Hindlimb muscle (tissue), 1 donor: ENCODE measurements at regions not wholly inside any gene's neighbourhood (a gene's known extent, or its start where the extent isn't known, plus 50 kb on each side); places are given as distances from the start of the nearest gene placed in this dataset.

ENCODE experiments used
- DNase-seq: peaks from one replicate; pipeline ENCODE4 v3.0.0-alpha.2; 2013

GRCh38 chr6:168210239-168211105 lies 109.1 kb downstream of the DACT2 start:
- no peak for DNase-seq

- DNase-seq = no peak
These were observed 110.2 kb downstream of the DACT2 start for GRCh38 chr6:168209420-168209819.

- DNase-seq = no peak
These were observed 110.7 kb downstream of the DACT2 start for GRCh38 chr6:168208854-168209253.

- peak; percentile 46 for DNase-seq
These were observed 111.2 kb downstream of the DACT2 start for GRCh38 chr6:168208402-168208801.

GRCh38 chr6:168207421-168208175 lies 112.0 kb downstream of the DACT2 start:
- DNase-seq = no peak

- no peak for DNase-seq
These were observed 112.8 kb downstream of the DACT2 start for GRCh38 chr6:168206661-168207274.

GRCh38 chr6:168206186-168206585 lies 113.4 kb downstream of the DACT2 start:
- no peak for DNase-seq

- no peak for DNase-seq
These were observed 117.8 kb downstream of the DACT2 start for GRCh38 chr6:168201799-168202198.

- no peak for DNase-seq
These were observed 118.2 kb downstream of the DACT2 start for GRCh38 chr6:168201383-168201782.

GRCh38 chr6:168200571-168201134 lies 118.9 kb downstream of the DACT2 start:
- no peak for DNase-seq

- DNase-seq = no peak
These were observed 119.5 kb upstream of the FRMD1 start for GRCh38 chr6:168198302-168199180.

GRCh38 chr6:168197636-168198301 lies 118.8 kb upstream of the FRMD1 start:
- DNase-seq = no peak

- DNase-seq = no peak
These were observed 118.0 kb upstream of the FRMD1 start for GRCh38 chr6:168196881-168197635.

GRCh38 chr6:168196385-168196860 lies 117.4 kb upstream of the FRMD1 start:
- no peak for DNase-seq

- no peak for DNase-seq
These were observed 116.7 kb upstream of the FRMD1 start for GRCh38 chr6:168195712-168196111.

- no peak for DNase-seq
These were observed 115.9 kb upstream of the FRMD1 start for GRCh38 chr6:168194732-168195567.

- no peak for DNase-seq
These were observed 115.1 kb upstream of the FRMD1 start for GRCh38 chr6:168193816-168194721.
